NCI-H82 treated with DMSO at 0.1 percent for 48 hours (cell line): ENCODE measurements at regions not wholly inside any gene's neighbourhood (a gene's known extent, or its start where the extent isn't known, plus 50 kb on each side); places are given as distances from the start of the nearest gene placed in this dataset.

Source experiments
- DNase-seq: peaks from one replicate; lab custom pipeline; 2025; ENCODE audit not compliant: unreplicated experiment; lab: John Stamatoyannopoulos, UW

- DNase-seq, result no peak
These were observed 696.7 kb downstream of the MRPL39 start for GRCh38 chr21:24910591-24910990.

GRCh38 chr21:24903994-24904635, 703.2 kb downstream of the MRPL39 start:
- DNase-seq, result no peak

- no peak for DNase-seq
These were observed 708.1 kb downstream of the MRPL39 start for GRCh38 chr21:24899138-24899537.

GRCh38 chr21:24897883-24898282, 709.4 kb downstream of the MRPL39 start:
- DNase-seq, result no peak

GRCh38 chr21:24896735-24897124, 710.6 kb downstream of the MRPL39 start:
- DNase-seq, result no peak

- no peak for DNase-seq
These were observed 711.2 kb downstream of the MRPL39 start for GRCh38 chr21:24895885-24896734.

GRCh38 chr21:24894324-24894723, 713.0 kb downstream of the MRPL39 start:
- DNase-seq, result no peak

- DNase-seq, result no peak
These were observed 717.3 kb downstream of the MRPL39 start for GRCh38 chr21:24890021-24890420.

GRCh38 chr21:24881506-24881905, 725.8 kb downstream of the MRPL39 start:
- DNase-seq, result no peak

- no peak for DNase-seq
These were observed 736.6 kb downstream of the MRPL39 start for GRCh38 chr21:24870633-24871032.

- DNase-seq, result no peak
These were observed 737.4 kb downstream of the MRPL39 start for GRCh38 chr21:24869862-24870261.

GRCh38 chr21:24868117-24868516, 739.2 kb downstream of the MRPL39 start:
- no peak for DNase-seq

GRCh38 chr21:24861471-24861870, 745.8 kb downstream of the MRPL39 start:
- DNase-seq, result no peak

GRCh38 chr21:24856326-24856725, 751.0 kb downstream of the MRPL39 start:
- DNase-seq, result no peak

- no peak for DNase-seq
These were observed 754.6 kb downstream of the MRPL39 start for GRCh38 chr21:24852610-24853195.

- no peak for DNase-seq
These were observed 757.2 kb downstream of the MRPL39 start for GRCh38 chr21:24850121-24850520.

- no peak for DNase-seq
These were observed 762.6 kb downstream of the MRPL39 start for GRCh38 chr21:24844671-24845070.

- no peak for DNase-seq
These were observed 767.0 kb downstream of the MRPL39 start for GRCh38 chr21:24840287-24840686.

- DNase-seq, result no peak
These were observed 774.3 kb downstream of the MRPL39 start for GRCh38 chr21:24832961-24833360.

- no peak for DNase-seq
These were observed 777.9 kb downstream of the MRPL39 start for GRCh38 chr21:24829397-24829796.

GRCh38 chr21:24826822-24827221, 780.5 kb downstream of the MRPL39 start:
- no peak for DNase-seq

GRCh38 chr21:24825348-24825747, 781.9 kb downstream of the MRPL39 start:
- DNase-seq, result no peak
